ENCODE measurements at regions not wholly inside any gene's neighbourhood (a gene's known extent, or its start where the extent isn't known, plus 50 kb on each side); places are given as distances from the start of the nearest gene placed in this dataset.
"Not testable (repeated sequence)": the region's sequence is repeated elsewhere in the genome, so short reads cannot be mapped to it uniquely, and the experiment has no call there.

- WGBS = 95% methylated on average over 1 of the region's 1 CpG
- Histone ChIP-seq H3K27me3 (ENCODE audit: insufficient read depth, low read length) (no peaks in the 10 kb centered on the region), H3K27ac (ENCODE audit: low read depth, low read length) (no peak overlapping the region), H3K4me1 (ENCODE audit: insufficient read depth, low read length) (no peaks in the 10 kb centered on the region; the same call in 1 of the 2 replicates), H3K36me3 (ENCODE audit: insufficient read depth, low read length) (no peaks in the 10 kb centered on the region), H3K9me3 (ENCODE audit: insufficient read depth, low read depth, low read length) (no peaks in the 10 kb centered on the region), H3K4me3 (ENCODE audit: low read length) (no peak overlapping the region), H3K9ac (ENCODE audit: low read depth, low read length) (no peak overlapping the region)
These were observed 340.0 kb upstream of the EDIL3 start for GRCh38 chr5:84724683-84725082.

- Histone ChIP-seq H3K36me3 (ENCODE audit: insufficient read depth, low read length) (no peaks in the 10 kb centered on the region), H3K27me3 (ENCODE audit: insufficient read depth, low read length) (no peaks in the 10 kb centered on the region), H3K27ac (ENCODE audit: low read depth, low read length) (no peak overlapping the region), H3K9ac (ENCODE audit: low read depth, low read length) (no peak overlapping the region), H3K4me1 (ENCODE audit: insufficient read depth, low read length) (no peaks in the 10 kb centered on the region; the same call in 1 of the 2 replicates), H3K9me3 (ENCODE audit: insufficient read depth, low read depth, low read length) (no peaks in the 10 kb centered on the region), H3K4me3 (ENCODE audit: low read length) (no peak overlapping the region)
- 72% methylated on average over 2 of the region's 3 CpGs for WGBS
These were observed 339.5 kb upstream of the EDIL3 start for GRCh38 chr5:84724181-84724580.

GRCh38 chr5:84718377-84718776, 333.7 kb upstream of the EDIL3 start:
- Histone ChIP-seq H3K27me3 (ENCODE audit: insufficient read depth, low read length) (no peaks in the 10 kb centered on the region), H3K4me3 (ENCODE audit: low read length) (no peak overlapping the region), H3K9me3 (ENCODE audit: insufficient read depth, low read depth, low read length) (no peaks in the 10 kb centered on the region), H3K4me1 (ENCODE audit: insufficient read depth, low read length) (no peaks in the 10 kb centered on the region; the same call in 1 of the 2 replicates), H3K27ac (ENCODE audit: low read depth, low read length) (no peak overlapping the region), H3K9ac (ENCODE audit: low read depth, low read length) (no peak overlapping the region), H3K36me3 (ENCODE audit: insufficient read depth, low read length) (no peaks in the 10 kb centered on the region)
- WGBS = 98% methylated on average over 3 of the region's 3 CpGs

- H3K9me3 ChIP-seq (ENCODE audit: insufficient read depth, low read depth, low read length) = no peaks in the 10 kb centered on the region
- no peak overlapping the region for H3K27ac ChIP-seq (ENCODE audit: low read depth, low read length)
- H3K36me3 ChIP-seq (ENCODE audit: insufficient read depth, low read length) = no peaks in the 10 kb centered on the region
- 92% methylated on average over 2 of the region's 3 CpGs for WGBS
- no peak overlapping the region for H3K4me3 ChIP-seq (ENCODE audit: low read length)
- H3K4me1 ChIP-seq (ENCODE audit: insufficient read depth, low read length) = no peaks in the 10 kb centered on the region
- H3K27me3 ChIP-seq (ENCODE audit: insufficient read depth, low read length) = no peaks in the 10 kb centered on the region
- no peak overlapping the region for H3K9ac ChIP-seq (ENCODE audit: low read depth, low read length)
These were observed 331.0 kb upstream of the EDIL3 start for GRCh38 chr5:84715686-84716085.

- no peak overlapping the region for H3K4me3 ChIP-seq (ENCODE audit: low read length)
- no peaks in the 10 kb centered on the region for H3K4me1 ChIP-seq (ENCODE audit: insufficient read depth, low read length)
- no peak overlapping the region for H3K9ac ChIP-seq (ENCODE audit: low read depth, low read length)
- no peaks in the 10 kb centered on the region for H3K36me3 ChIP-seq (ENCODE audit: insufficient read depth, low read length)
- no peaks in the 10 kb centered on the region for H3K9me3 ChIP-seq (ENCODE audit: insufficient read depth, low read depth, low read length)
- H3K27me3 ChIP-seq (ENCODE audit: insufficient read depth, low read length) = no peaks in the 10 kb centered on the region
- H3K27ac ChIP-seq (ENCODE audit: low read depth, low read length) = no peak overlapping the region
- 96% methylated on average over 1 of the region's 1 CpG for WGBS
These were observed 330.4 kb upstream of the EDIL3 start for GRCh38 chr5:84715091-84715490.

- 0 out of 2 replicates have a peak, but pooled peaks cover 4% of the 10 kb centered on the region for H3K9me3 ChIP-seq (ENCODE audit: insufficient read depth, low read depth, low read length)
- H3K27ac ChIP-seq (ENCODE audit: low read depth, low read length) = no peak overlapping the region
- no peak overlapping the region for H3K4me3 ChIP-seq (ENCODE audit: low read length)
- H3K9ac ChIP-seq (ENCODE audit: low read depth, low read length) = no peak overlapping the region
- no peaks in the 10 kb centered on the region for H3K27me3 ChIP-seq (ENCODE audit: insufficient read depth, low read length)
- H3K4me1 ChIP-seq (ENCODE audit: insufficient read depth, low read length) = peaks cover 8% of the 10 kb centered on the region; the same call in 1 of the 2 replicates
- no peaks in the 10 kb centered on the region for H3K36me3 ChIP-seq (ENCODE audit: insufficient read depth, low read length)
- no CpG with 5 or more reads among the region's 1 CpG for WGBS
These were observed 324.4 kb upstream of the EDIL3 start for GRCh38 chr5:84709075-84709474.

- Histone ChIP-seq H3K27ac (ENCODE audit: low read depth, low read length) (no peak overlapping the region), H3K9ac (ENCODE audit: low read depth, low read length) (no peak overlapping the region), H3K4me3 (ENCODE audit: low read length) (no peak overlapping the region), H3K27me3 (ENCODE audit: insufficient read depth, low read length) (no peaks in the 10 kb centered on the region), H3K9me3 (ENCODE audit: insufficient read depth, low read depth, low read length) (0 out of 2 replicates have a peak, but pooled peaks cover 4% of the 10 kb centered on the region), H3K4me1 (ENCODE audit: insufficient read depth, low read length) (peaks cover 9% of the 10 kb centered on the region; the same call in 1 of the 2 replicates), H3K36me3 (ENCODE audit: insufficient read depth, low read length) (no peaks in the 10 kb centered on the region)
- 96% methylated on average over 4 of the region's 5 CpGs for WGBS
These were observed 322.3 kb upstream of the EDIL3 start for GRCh38 chr5:84706678-84707641.

GRCh38 chr5:84700545-84700944, 315.9 kb upstream of the EDIL3 start:
- not testable (repeated sequence) for H3K36me3 ChIP-seq (ENCODE audit: insufficient read depth, low read length); H3K27ac ChIP-seq (ENCODE audit: low read depth, low read length); H3K9ac ChIP-seq (ENCODE audit: low read depth, low read length); H3K4me1 ChIP-seq (ENCODE audit: insufficient read depth, low read length); H3K4me3 ChIP-seq (ENCODE audit: low read length); H3K27me3 ChIP-seq (ENCODE audit: insufficient read depth, low read length); H3K9me3 ChIP-seq (ENCODE audit: insufficient read depth, low read depth, low read length)
- WGBS = 95% methylated on average over 5 of the region's 7 CpGs

GRCh38 chr5:84696651-84697050, 312.0 kb upstream of the EDIL3 start:
- Histone ChIP-seq H3K36me3 (ENCODE audit: insufficient read depth, low read length) (no peaks in the 10 kb centered on the region), H3K27ac (ENCODE audit: low read depth, low read length) (no peak overlapping the region), H3K9me3 (ENCODE audit: insufficient read depth, low read depth, low read length) (peaks cover 6% of the 10 kb centered on the region; the same call in 1 of the 2 replicates), H3K4me1 (ENCODE audit: insufficient read depth, low read length) (0 out of 2 replicates have a peak, but pooled peaks cover 4% of the 10 kb centered on the region), H3K27me3 (ENCODE audit: insufficient read depth, low read length) (no peaks in the 10 kb centered on the region), H3K9ac (ENCODE audit: low read depth, low read length) (no peak overlapping the region), H3K4me3 (ENCODE audit: low read length) (no peak overlapping the region)
- 46% methylated on average over 2 of the region's 2 CpGs for WGBS

GRCh38 chr5:84695330-84695729, 310.6 kb upstream of the EDIL3 start:
- WGBS = 89% methylated on average over 3 of the region's 3 CpGs
- H3K4me3 ChIP-seq (ENCODE audit: low read length) = no peak overlapping the region
- H3K27me3 ChIP-seq (ENCODE audit: insufficient read depth, low read length) = no peaks in the 10 kb centered on the region
- H3K4me1 ChIP-seq (ENCODE audit: insufficient read depth, low read length) = 0 out of 2 replicates have a peak, but pooled peaks cover 4% of the 10 kb centered on the region
- H3K36me3 ChIP-seq (ENCODE audit: insufficient read depth, low read length) = no peaks in the 10 kb centered on the region
- H3K9me3 ChIP-seq (ENCODE audit: insufficient read depth, low read depth, low read length) = peaks cover 6% of the 10 kb centered on the region; the same call in 1 of the 2 replicates
- peak overlapping the region; percentile 45; the same call in 1 of the 2 replicates for H3K27ac ChIP-seq (ENCODE audit: low read depth, low read length)
- H3K9ac ChIP-seq (ENCODE audit: low read depth, low read length) = no peak overlapping the region

GRCh38 chr5:84693256-84693655, 308.6 kb upstream of the EDIL3 start:
- Histone ChIP-seq H3K4me3 (ENCODE audit: low read length) (no peak overlapping the region), H3K9ac (ENCODE audit: low read depth, low read length) (no peak overlapping the region), H3K4me1 (ENCODE audit: insufficient read depth, low read length) (0 out of 2 replicates have a peak, but pooled peaks cover 4% of the 10 kb centered on the region), H3K27ac (ENCODE audit: low read depth, low read length) (no peak overlapping the region), H3K36me3 (ENCODE audit: insufficient read depth, low read length) (no peaks in the 10 kb centered on the region), H3K27me3 (ENCODE audit: insufficient read depth, low read length) (no peaks in the 10 kb centered on the region), H3K9me3 (ENCODE audit: insufficient read depth, low read depth, low read length) (peaks cover 6% of the 10 kb centered on the region; the same call in 1 of the 2 replicates)
- 97% methylated on average over 3 of the region's 4 CpGs for WGBS
